Transverse colon (tissue), 4 donors: ENCODE measurements at regions not wholly inside any gene's neighbourhood (a gene's known extent, or its start where the extent isn't known, plus 50 kb on each side); places are given as distances from the start of the nearest gene placed in this dataset.

Source experiments
- DNase-seq: peaks from one replicate; pipeline ENCODE4 v3.0.0-alpha.2; 2019
- H3K27ac ChIP-seq, 4 donors: fragments of 200-600 bp; sonication (generic); 2 replicates each; pipeline ENCODE4 v1.5.1; 2016 to 2018; ENCODE audit warnings: inconsistent platforms in 4 of 4
- H3K27me3 ChIP-seq: fragments of 200-600 bp; sonication (generic); 2 replicates; pipeline ENCODE4 v1.5.1; 2017; ENCODE audit warnings: inconsistent platforms
- H3K36me3 ChIP-seq, 4 donors: fragments of 200-600 bp; sonication (generic); 2 replicates each; pipeline ENCODE4 v1.5.1; 2017 to 2019; ENCODE audit warnings: inconsistent platforms in 4 of 4
- H3K4me1 ChIP-seq, 4 donors: fragments of 200-600 bp; sonication (generic); 2 replicates each; pipeline ENCODE4 v1.5.1; 2017 to 2020; ENCODE audit warnings: inconsistent platforms in 4 of 4
- H3K4me3 ChIP-seq, 4 donors: fragments of 200-600 bp; sonication (generic); 1 replicate in 1 of 4; 2 replicates in 3 of 4; pipeline versions ENCODE4 v1.5.1 to v1.6.1; 2017 to 2019; ENCODE audit warnings: inconsistent platforms in 4 of 4
- H3K9me3 ChIP-seq, 2 donors: fragments of 200-600 bp; sonication (generic); 2 replicates each; pipeline ENCODE4 v1.5.1; 2017 to 2019; ENCODE audit warnings: inconsistent platforms in 2 of 2
- EP300 ChIP-seq: sonication (generic); formaldehyde crosslinking; IDR thresholded peaks from one replicate; pipeline ENCODE4 v1.6.1; 2017; ENCODE audit warnings: antibody characterized with exemption, low read depth
- POLR2A ChIP-seq: fragments of 450-650 bp; IDR thresholded peaks from one replicate; pipeline ENCODE4 v1.6.1; 2016; ENCODE audit warnings: antibody characterized with exemption, mild to moderate bottlenecking, moderate library complexity
- POLR2AphosphoS5 ChIP-seq, 3 donors: sonication (generic); formaldehyde crosslinking; IDR thresholded peaks; one replicate each; pipeline ENCODE4 v1.6.1; 2016; ENCODE audit warnings: antibody characterized with exemption in 3 of 3
- WGBS, 2 donors: methylation state at CpG; one replicate each; pipeline ENCODE4 v1.1.5; 2018; ENCODE audit warnings: low coverage in 1 of 2; 5-methylcytosine and 5-hydroxymethylcytosine counted together
- in situ Hi-C, 4 donors: fragments of 200-750 bp; cut with MboI; loops; one replicate each; pipeline versions ENCODE4 v1.15.0 to v1.15.1; 2017; ENCODE audit warnings: low sequenced_read_pairs in 3 of 4, low pct_ligation_motif_present in 1 of 4, low pct_unique_long_range_greater_than_20kb in 1 of 4
- intact Hi-C: fragments of 100-400 bp; cut with DNase I; formaldehyde crosslinking; loops from one replicate; pipeline ENCODE4 v1.15.1; 2023; ENCODE audit warnings: low total_unique reads
- TF ChIP-seq, protein P1 (sequence below), 5 experiments: fragments of 200-600 bp in 3 of 5; fragments of 450-650 bp in 2 of 5; sonication (generic) in 3 of 5; IDR thresholded peaks; 1 replicate in 2 of 5; 2 replicates in 3 of 5; pipeline ENCODE4 v1.5.1; 2016 to 2017; ENCODE audit warnings: antibody characterized with exemption in 5 of 5, inconsistent platforms in 3 of 5, mild to moderate bottlenecking in 2 of 5, moderate library complexity in 1 of 5

DNA sequence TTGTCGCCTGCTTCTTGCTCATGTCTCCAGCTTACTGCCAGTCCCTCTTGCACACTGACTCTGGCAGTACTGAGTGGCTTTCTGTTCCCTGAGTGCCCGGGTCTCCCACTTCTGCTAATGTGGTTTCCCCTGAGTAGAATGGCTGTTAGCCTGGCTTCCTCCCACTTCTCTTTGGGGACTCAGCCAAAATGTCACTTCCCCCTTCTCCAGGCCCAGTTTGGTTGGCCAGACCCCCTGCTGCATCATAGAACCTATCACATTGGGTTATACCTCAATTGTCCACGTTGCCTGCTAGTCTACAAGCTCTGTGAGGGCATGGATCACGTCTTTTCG lies 304.4 kb downstream of the HS3ST3B1 start:
- DNase-seq, result peak; percentile 27
- TF ChIP-seq POLR2AphosphoS5 (IDR thresholded peaks at IDR 0.05), result no peak
- TF ChIP-seq, protein P1, sequence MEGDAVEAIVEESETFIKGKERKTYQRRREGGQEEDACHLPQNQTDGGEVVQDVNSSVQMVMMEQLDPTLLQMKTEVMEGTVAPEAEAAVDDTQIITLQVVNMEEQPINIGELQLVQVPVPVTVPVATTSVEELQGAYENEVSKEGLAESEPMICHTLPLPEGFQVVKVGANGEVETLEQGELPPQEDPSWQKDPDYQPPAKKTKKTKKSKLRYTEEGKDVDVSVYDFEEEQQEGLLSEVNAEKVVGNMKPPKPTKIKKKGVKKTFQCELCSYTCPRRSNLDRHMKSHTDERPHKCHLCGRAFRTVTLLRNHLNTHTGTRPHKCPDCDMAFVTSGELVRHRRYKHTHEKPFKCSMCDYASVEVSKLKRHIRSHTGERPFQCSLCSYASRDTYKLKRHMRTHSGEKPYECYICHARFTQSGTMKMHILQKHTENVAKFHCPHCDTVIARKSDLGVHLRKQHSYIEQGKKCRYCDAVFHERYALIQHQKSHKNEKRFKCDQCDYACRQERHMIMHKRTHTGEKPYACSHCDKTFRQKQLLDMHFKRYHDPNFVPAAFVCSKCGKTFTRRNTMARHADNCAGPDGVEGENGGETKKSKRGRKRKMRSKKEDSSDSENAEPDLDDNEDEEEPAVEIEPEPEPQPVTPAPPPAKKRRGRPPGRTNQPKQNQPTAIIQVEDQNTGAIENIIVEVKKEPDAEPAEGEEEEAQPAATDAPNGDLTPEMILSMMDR (IDR thresholded peaks at IDR 0.05), result no peak
- TF ChIP-seq EP300, result no peak
- no peak for TF ChIP-seq POLR2A
- Histone ChIP-seq H3K36me3 (no peaks in the 10 kb centered on the region), H3K27me3 (no peaks in the 10 kb centered on the region), H3K4me3 (no peak overlapping the region), H3K4me1 (no peaks in the 10 kb centered on the region), H3K27ac (no peak overlapping the region), H3K9me3 (no peaks in the 10 kb centered on the region)
- intact Hi-C loops (no loop called here), in situ Hi-C loops (no loop called here)
- WGBS, 2 donors, result 79 to 85% methylated on average over 4 to 5 of the region's 5 CpGs

DNA sequence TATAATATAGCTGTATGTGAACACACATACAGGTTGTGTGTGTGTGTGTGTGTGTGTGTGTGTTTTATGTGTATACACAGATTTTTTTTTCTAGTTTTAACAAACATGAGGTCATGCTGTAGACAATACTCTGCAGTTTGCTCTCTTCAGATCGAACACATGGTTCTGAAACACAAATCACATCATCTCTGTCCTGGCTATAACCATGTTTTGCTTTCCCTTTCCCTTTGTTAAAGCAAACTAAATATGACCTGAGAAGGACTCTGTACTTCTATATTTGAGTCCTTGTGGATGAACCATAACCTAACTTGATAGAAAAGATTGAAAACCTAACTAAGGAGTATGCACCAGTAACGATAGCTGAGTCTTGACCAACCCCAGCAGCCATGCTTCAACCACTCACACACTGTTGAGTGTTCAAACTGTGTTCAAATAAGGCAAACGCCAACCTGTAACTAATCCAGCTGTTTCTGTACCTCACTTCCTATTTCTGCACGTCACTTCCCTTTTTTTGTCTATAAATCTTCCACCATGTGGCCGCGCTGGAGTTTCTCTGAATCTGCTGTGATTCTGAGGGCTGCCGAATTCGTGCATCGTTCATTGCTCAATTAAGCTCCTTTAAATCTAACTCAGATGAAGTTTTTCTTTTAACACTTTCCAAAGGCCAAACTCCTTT lies 303.8 kb downstream of the HS3ST3B1 start:
- peak overlapping the region in 1 of 4 donors; percentile 33 for H3K27ac ChIP-seq
- WGBS, 2 donors, result 60 to 66% methylated on average over 7 to 9 of the region's 9 CpGs
- intact Hi-C loops (no loop called here), in situ Hi-C loops (no loop called here)
- no peak overlapping the region for H3K4me3 ChIP-seq
- H3K27me3 ChIP-seq, result no peaks in the 10 kb centered on the region
- no peaks in the 10 kb centered on the region for H3K9me3 ChIP-seq
- TF ChIP-seq POLR2A (no peak), POLR2AphosphoS5 (IDR thresholded peaks at IDR 0.05) (no peak), EP300 (no peak)
- TF ChIP-seq, protein P1 (IDR thresholded peaks at IDR 0.05), result no peak
- H3K4me1 ChIP-seq, result no peaks in the 10 kb centered on the region
- H3K36me3 ChIP-seq, result no peaks in the 10 kb centered on the region
- DNase-seq, result no peak

DNA sequence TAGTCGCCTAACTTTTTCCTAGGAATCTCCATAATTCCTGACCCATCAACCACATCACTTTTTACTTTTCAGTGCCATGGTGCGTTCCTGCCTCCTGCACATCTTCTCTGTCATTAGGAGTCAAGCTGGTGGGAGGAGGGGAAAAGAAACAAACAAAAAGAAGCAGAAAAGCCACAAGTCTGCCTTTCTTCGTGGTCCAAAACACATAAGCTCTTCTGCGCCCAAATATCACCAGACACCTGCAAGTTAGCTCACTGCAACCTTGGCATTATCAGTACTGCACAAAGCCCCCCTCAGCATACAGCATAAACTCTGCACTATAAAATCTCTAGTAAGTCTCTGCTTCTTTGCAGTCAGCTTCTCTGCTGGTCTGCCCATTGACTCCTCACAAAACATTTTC lies 295.3 kb downstream of the HS3ST3B1 start:
- in situ Hi-C loops (loop anchor here in 1 of 4 donors (25.0 kb wide), 1 partner anchor 109 kb away; no protein-coding TSS in a partner anchor), intact Hi-C loops (no loop called here)
- DNase-seq, result no peak
- 56 to 70% methylated on average over 4 of the region's 4 CpGs for WGBS, 2 donors
- no peak for TF ChIP-seq EP300
- TF ChIP-seq, protein P1 (IDR thresholded peaks at IDR 0.05), result no peak
- TF ChIP-seq POLR2A, result no peak
- no peak for TF ChIP-seq POLR2AphosphoS5 (IDR thresholded peaks at IDR 0.05)
- no peaks in the 10 kb centered on the region for H3K4me1 ChIP-seq
- no peak overlapping the region for H3K4me3 ChIP-seq
- no peaks in the 10 kb centered on the region for H3K27me3 ChIP-seq
- no peaks in the 10 kb centered on the region for H3K36me3 ChIP-seq
- no peak overlapping the region for H3K27ac ChIP-seq
- H3K9me3 ChIP-seq, result no peaks in the 10 kb centered on the region

DNA sequence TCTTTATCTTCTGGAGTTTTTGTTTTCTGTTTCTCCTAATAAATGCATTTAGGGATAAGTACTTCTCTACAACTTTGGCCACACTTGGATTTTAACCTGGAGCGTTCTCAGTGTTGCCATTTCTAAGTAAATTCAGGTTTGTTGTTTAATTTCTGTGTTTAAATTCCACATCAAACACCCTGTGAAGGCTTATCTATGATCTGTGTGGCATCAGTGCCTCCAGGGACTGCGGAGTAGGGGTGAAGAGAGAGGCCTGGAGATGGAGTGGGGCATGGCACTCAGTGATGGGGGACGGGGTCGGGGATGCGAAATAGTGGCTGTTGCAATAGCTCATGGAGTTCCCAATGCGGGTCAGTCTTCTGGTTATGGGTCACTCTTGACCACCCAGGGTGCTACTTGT lies 294.8 kb downstream of the HS3ST3B1 start:
- TF ChIP-seq POLR2AphosphoS5 (IDR thresholded peaks at IDR 0.05), result no peak
- TF ChIP-seq POLR2A, result no peak
- TF ChIP-seq, protein P1 (IDR thresholded peaks at IDR 0.05), result no peak
- no peak for TF ChIP-seq EP300
- DNase-seq, result no peak
- Histone ChIP-seq H3K4me1 (no peaks in the 10 kb centered on the region), H3K4me3 (no peak overlapping the region), H3K27me3 (no peaks in the 10 kb centered on the region), H3K36me3 (no peaks in the 10 kb centered on the region), H3K27ac (no peak overlapping the region), H3K9me3 (no peaks in the 10 kb centered on the region)
- in situ Hi-C loops, result loop anchor here in 1 of 4 donors (25.0 kb wide), 1 partner anchor 108 kb away; no protein-coding TSS in a partner anchor
- intact Hi-C loops, result no loop called here
- 80 to 82% methylated on average over 6 of the region's 6 CpGs for WGBS, 2 donors
